GM23338 (cell line): ENCODE measurements at regions not wholly inside any gene's neighbourhood (a gene's known extent, or its start where the extent isn't known, plus 50 kb on each side); places are given as distances from the start of the nearest gene placed in this dataset.

Experiments used
- ATAC-seq: fragments of 200-7000 bp; cut with Tn5 transposase; 3 replicates; pipeline ENCODE4 v1.9.1; 2020
- DNase-seq: peaks from one replicate; pipeline ENCODE4 v3.0.0-alpha.2; 2015; ENCODE audit warnings: low spot score
- H2AFZ ChIP-seq: fragments of 200-600 bp; sonication (generic); 2 replicates; pipeline ENCODE4 v1.8.0; 2016; ENCODE audit warnings: antibody characterized with exemption, mild to moderate bottlenecking, moderate library complexity
- H3F3A ChIP-seq: fragments of 200-600 bp; sonication (generic); replicated peaks from 2 replicates; pipeline ENCODE4 v1.8.0; 2017; ENCODE audit warnings: antibody characterized with exemption, mixed run types, low read depth
- H3K27ac ChIP-seq: fragments of 200-600 bp; sonication (generic); 2 replicates; pipeline ENCODE4 v1.6.1; 2016; ENCODE audit warnings: low read depth
- H3K27me3 ChIP-seq: fragments of 200-600 bp; sonication (generic); 2 replicates; pipeline ENCODE4 v1.8.0; 2016; ENCODE audit warnings: mild to moderate bottlenecking, mixed run types, moderate library complexity; ENCODE audit not compliant: insufficient read depth
- H3K36me3 ChIP-seq: fragments of 200-600 bp; sonication (generic); 2 replicates; pipeline ENCODE4 v1.8.0; 2016; ENCODE audit warnings: mild to moderate bottlenecking; ENCODE audit not compliant: insufficient read depth
- H3K4me1 ChIP-seq: fragments of 200-600 bp; sonication (generic); 2 replicates; pipeline ENCODE4 v1.8.0; 2016; ENCODE audit warnings: mild to moderate bottlenecking, moderate library complexity; ENCODE audit not compliant: insufficient read depth
- H3K4me2 ChIP-seq: fragments of 200-600 bp; sonication (generic); 2 replicates; pipeline ENCODE4 v1.7.1; 2017; ENCODE audit warnings: mixed run types
- H3K4me3 ChIP-seq: fragments of 200-600 bp; sonication (generic); 2 replicates; pipeline ENCODE4 v1.6.1; 2016; ENCODE audit warnings: mixed run types
- H3K79me2 ChIP-seq: fragments of 200-600 bp; sonication (generic); replicated peaks from 2 replicates; pipeline ENCODE4 v1.8.0; 2017; ENCODE audit warnings: mild to moderate bottlenecking; ENCODE audit not compliant: insufficient read depth
- H3K9me2 ChIP-seq: fragments of 200-600 bp; sonication (generic); 2 replicates; pipeline ENCODE4 v1.8.0; 2017; ENCODE audit not compliant: insufficient read depth
- H4K20me1 ChIP-seq: fragments of 200-600 bp; sonication (generic); replicated peaks from 2 replicates; pipeline ENCODE4 v1.8.0; 2017; ENCODE audit warnings: mild to moderate bottlenecking; ENCODE audit not compliant: insufficient read depth
- H3K27ac Mint-ChIP-seq: 2 replicates; pipeline ENCODE4 v1.8.0; 2020; ENCODE audit warnings: inconsistent platforms, mild to moderate bottlenecking, moderate library complexity, mixed read lengths
- H3K27me3 Mint-ChIP-seq: 3 replicates; pipeline ENCODE4 v1.8.0; 2022; ENCODE audit warnings: low read depth, mild to moderate bottlenecking, moderate library complexity, mixed read lengths, inconsistent platforms; ENCODE audit not compliant: insufficient read depth, poor library complexity
- H3K36me3 Mint-ChIP-seq: 3 replicates; pipeline ENCODE4 v1.8.0; 2021; ENCODE audit warnings: low read depth, mild to moderate bottlenecking, inconsistent platforms, moderate library complexity, mixed read lengths
- H3K4me1 Mint-ChIP-seq: 3 replicates; pipeline ENCODE4 v1.8.0; 2020; ENCODE audit warnings: mild to moderate bottlenecking, inconsistent platforms, mixed read lengths
- H3K4me3 Mint-ChIP-seq: 3 replicates; pipeline ENCODE4 v1.8.0; 2021; ENCODE audit warnings: moderate library complexity, mild to moderate bottlenecking, inconsistent platforms, mixed read lengths
- H3K9me3 Mint-ChIP-seq: 3 replicates; pipeline ENCODE4 v1.8.0; 2020; ENCODE audit warnings: moderate library complexity, mild to moderate bottlenecking, inconsistent platforms, mixed read lengths
- CREB1 ChIP-seq: fragments of 250-450 bp; sonication (Bioruptor Pico); IDR thresholded peaks from 2 replicates; pipeline ENCODE4 v1.5.0; 2020; ENCODE audit warnings: low read depth, mild to moderate bottlenecking, moderate library complexity
- EZH2phosphoT487 ChIP-seq: fragments of 200-600 bp; sonication (generic); IDR thresholded peaks from one replicate; pipeline ENCODE4 v1.8.1; 2018; ENCODE audit warnings: antibody characterized with exemption; ENCODE audit not compliant: unreplicated experiment
- JUNB ChIP-seq: IDR thresholded peaks from one replicate; pipeline ENCODE4 v1.6.1; 2016; ENCODE audit warnings: antibody characterized with exemption; ENCODE audit not compliant: unreplicated experiment
- NANOG ChIP-seq: IDR thresholded peaks from 2 replicates; pipeline ENCODE4 v1.6.1; 2016; ENCODE audit warnings: antibody characterized with exemption, borderline replicate concordance
- POLR2AphosphoS5 ChIP-seq: IDR thresholded peaks from 2 replicates; pipeline ENCODE4 v1.6.1; 2016; ENCODE audit warnings: antibody characterized with exemption, low read depth
- ZNF114 ChIP-seq: fragments of 250-450 bp; sonication (Bioruptor Pico); IDR thresholded peaks from 2 replicates; pipeline ENCODE4 v1.5.0; 2020; ENCODE audit warnings: mild to moderate bottlenecking, moderate library complexity
- ZNF331 ChIP-seq: fragments of 250-450 bp; sonication (Bioruptor Pico); IDR thresholded peaks from 2 replicates; pipeline ENCODE4 v1.5.0; 2020; ENCODE audit warnings: low read depth, mild to moderate bottlenecking, moderate library complexity
- TF ChIP-seq, protein P1 (sequence below): fragments of 250-450 bp; sonication (Bioruptor Pico); IDR thresholded peaks from 2 replicates; pipeline ENCODE4 v1.5.0; 2020; ENCODE audit warnings: mild to moderate bottlenecking, moderate library complexity

DNA sequence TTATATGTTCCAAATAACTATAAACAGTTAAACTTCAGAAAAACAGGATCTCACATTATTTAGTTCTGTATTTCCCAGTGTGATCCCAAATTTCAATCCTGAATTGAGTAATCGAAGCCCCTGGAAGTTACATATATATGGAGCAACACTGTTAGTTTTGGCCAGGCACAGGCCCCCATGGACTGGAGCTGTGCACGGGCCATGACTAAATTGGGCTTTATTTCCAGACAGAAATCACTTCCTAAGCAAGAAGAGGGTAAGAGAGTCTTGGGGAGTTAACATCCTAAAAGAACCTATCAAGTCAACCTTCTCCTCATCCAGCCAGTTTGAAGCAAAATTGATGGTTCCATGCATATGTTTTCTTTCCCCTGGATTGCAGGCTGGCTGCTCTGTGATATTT is 393.0 kb downstream of the TMEM167A start:
- H3K4me3 Mint-ChIP-seq = no peak overlapping the region
- TF ChIP-seq ZNF331 (CRISPR knock-in tag) = no peak
- TF ChIP-seq CREB1 (CRISPR knock-in tag) = no peak
- TF ChIP-seq NANOG = no peak
- TF ChIP-seq JUNB = no peak
- TF ChIP-seq, protein P1, sequence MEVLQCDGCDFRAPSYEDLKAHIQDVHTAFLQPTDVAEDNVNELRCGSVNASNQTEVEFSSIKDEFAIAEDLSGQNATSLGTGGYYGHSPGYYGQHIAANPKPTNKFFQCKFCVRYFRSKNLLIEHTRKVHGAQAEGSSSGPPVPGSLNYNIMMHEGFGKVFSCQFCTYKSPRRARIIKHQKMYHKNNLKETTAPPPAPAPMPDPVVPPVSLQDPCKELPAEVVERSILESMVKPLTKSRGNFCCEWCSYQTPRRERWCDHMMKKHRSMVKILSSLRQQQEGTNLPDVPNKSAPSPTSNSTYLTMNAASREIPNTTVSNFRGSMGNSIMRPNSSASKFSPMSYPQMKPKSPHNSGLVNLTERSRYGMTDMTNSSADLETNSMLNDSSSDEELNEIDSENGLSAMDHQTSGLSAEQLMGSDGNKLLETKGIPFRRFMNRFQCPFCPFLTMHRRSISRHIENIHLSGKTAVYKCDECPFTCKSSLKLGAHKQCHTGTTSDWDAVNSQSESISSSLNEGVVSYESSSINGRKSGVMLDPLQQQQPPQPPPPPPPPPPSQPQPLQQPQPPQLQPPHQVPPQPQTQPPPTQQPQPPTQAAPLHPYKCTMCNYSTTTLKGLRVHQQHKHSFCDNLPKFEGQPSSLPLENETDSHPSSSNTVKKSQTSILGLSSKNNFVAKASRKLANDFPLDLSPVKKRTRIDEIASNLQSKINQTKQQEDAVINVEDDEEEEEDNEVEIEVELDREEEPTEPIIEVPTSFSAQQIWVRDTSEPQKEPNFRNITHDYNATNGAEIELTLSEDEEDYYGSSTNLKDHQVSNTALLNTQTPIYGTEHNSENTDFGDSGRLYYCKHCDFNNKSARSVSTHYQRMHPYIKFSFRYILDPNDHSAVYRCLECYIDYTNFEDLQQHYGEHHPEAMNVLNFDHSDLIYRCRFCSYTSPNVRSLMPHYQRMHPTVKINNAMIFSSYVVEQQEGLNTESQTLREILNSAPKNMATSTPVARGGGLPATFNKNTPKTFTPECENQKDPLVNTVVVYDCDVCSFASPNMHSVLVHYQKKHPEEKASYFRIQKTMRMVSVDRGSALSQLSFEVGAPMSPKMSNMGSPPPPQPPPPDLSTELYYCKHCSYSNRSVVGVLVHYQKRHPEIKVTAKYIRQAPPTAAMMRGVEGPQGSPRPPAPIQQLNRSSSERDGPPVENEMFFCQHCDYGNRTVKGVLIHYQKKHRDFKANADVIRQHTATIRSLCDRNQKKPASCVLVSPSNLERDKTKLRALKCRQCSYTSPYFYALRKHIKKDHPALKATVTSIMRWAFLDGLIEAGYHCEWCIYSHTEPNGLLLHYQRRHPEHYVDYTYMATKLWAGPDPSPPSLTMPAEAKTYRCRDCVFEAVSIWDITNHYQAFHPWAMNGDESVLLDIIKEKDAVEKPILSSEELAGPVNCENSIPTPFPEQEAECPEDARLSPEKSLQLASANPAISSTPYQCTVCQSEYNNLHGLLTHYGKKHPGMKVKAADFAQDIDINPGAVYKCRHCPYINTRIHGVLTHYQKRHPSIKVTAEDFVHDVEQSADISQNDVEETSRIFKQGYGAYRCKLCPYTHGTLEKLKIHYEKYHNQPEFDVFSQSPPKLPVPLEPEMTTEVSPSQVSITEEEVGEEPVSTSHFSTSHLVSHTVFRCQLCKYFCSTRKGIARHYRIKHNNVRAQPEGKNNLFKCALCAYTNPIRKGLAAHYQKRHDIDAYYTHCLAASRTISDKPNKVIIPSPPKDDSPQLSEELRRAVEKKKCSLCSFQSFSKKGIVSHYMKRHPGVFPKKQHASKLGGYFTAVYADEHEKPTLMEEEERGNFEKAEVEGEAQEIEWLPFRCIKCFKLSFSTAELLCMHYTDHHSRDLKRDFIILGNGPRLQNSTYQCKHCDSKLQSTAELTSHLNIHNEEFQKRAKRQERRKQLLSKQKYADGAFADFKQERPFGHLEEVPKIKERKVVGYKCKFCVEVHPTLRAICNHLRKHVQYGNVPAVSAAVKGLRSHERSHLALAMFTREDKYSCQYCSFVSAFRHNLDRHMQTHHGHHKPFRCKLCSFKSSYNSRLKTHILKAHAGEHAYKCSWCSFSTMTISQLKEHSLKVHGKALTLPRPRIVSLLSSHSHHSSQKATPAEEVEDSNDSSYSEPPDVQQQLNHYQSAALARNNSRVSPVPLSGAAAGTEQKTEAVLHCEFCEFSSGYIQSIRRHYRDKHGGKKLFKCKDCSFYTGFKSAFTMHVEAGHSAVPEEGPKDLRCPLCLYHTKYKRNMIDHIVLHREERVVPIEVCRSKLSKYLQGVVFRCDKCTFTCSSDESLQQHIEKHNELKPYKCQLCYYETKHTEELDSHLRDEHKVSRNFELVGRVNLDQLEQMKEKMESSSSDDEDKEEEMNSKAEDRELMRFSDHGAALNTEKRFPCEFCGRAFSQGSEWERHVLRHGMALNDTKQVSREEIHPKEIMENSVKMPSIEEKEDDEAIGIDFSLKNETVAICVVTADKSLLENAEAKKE (CRISPR knock-in tag) = no peak
- TF ChIP-seq ZNF114 (CRISPR knock-in tag) = no peak
- no peak for TF ChIP-seq EZH2phosphoT487
- no peak overlapping the region for H3K4me3 ChIP-seq

DNA sequence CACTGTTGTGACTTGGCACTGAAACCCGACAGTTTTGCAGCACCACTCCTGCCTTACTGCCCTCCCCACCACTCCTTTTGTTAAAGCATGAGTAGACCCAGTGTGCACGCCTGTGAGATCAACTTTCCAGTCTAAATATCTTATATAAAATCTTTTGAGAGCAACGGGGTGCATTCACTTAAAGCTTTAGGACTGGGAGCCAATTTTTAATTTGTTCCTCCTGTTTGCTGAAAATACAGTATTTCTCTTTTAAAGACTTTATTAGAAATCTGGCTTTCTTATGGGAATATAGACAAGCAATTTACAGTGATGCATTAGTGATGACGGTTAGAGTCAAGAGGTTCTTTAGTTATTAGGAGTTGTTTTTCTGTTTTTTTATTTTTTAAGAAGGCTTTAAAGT is 397.5 kb downstream of the TMEM167A start:
- Histone ChIP-seq H3K27ac (no peak overlapping the region), H3K4me3 (no peak overlapping the region), H3K36me3 (no peaks in the 10 kb centered on the region), H2AFZ (no peak overlapping the region), H3K4me1 (no peaks in the 10 kb centered on the region), H3K4me2 (no peak overlapping the region), H3K27me3 (no peaks in the 10 kb centered on the region), H3K79me2 (no peaks in the 10 kb centered on the region), H3F3A (no peaks in the 10 kb centered on the region), H3K9me2 (no peaks in the 10 kb centered on the region), H4K20me1 (no peaks in the 10 kb centered on the region)
- Mint-ChIP-seq H3K27ac (no peak overlapping the region), H3K4me3 (no peak overlapping the region), H3K27me3 (no peaks in the 10 kb centered on the region), H3K36me3 (no peaks in the 10 kb centered on the region), H3K4me1 (no peaks in the 10 kb centered on the region), H3K9me3 (peaks cover 4% of the 10 kb centered on the region; the same call in 2 of the 3 replicates)
- no peak for DNase-seq
- ATAC-seq = no peak
- TF ChIP-seq NANOG = no peak
- no peak for TF ChIP-seq JUNB
- no peak for TF ChIP-seq POLR2AphosphoS5
- TF ChIP-seq ZNF331 (CRISPR knock-in tag) = no peak
- TF ChIP-seq ZNF114 (CRISPR knock-in tag) = no peak

More for the DNA sequence above, 393.0 kb downstream of the TMEM167A start:
- H3K27me3 ChIP-seq = no peaks in the 10 kb centered on the region
- ATAC-seq = no peak
- no peaks in the 10 kb centered on the region for H3K36me3 ChIP-seq
- no peaks in the 10 kb centered on the region for H3F3A ChIP-seq
- no peak overlapping the region for H3K27ac Mint-ChIP-seq
- H3K9me3 Mint-ChIP-seq = peaks cover 4% of the 10 kb centered on the region; the same call in 2 of the 3 replicates
- no peaks in the 10 kb centered on the region for H3K9me2 ChIP-seq
- H2AFZ ChIP-seq = no peak overlapping the region
- no peak overlapping the region for H3K27ac ChIP-seq
- no peak for DNase-seq
- no peaks in the 10 kb centered on the region for H3K4me1 ChIP-seq
- H3K36me3 Mint-ChIP-seq = no peaks in the 10 kb centered on the region
- H3K4me2 ChIP-seq = no peak overlapping the region
- no peaks in the 10 kb centered on the region for H3K27me3 Mint-ChIP-seq
- H3K79me2 ChIP-seq = no peaks in the 10 kb centered on the region
- no peaks in the 10 kb centered on the region for H4K20me1 ChIP-seq
- H3K4me1 Mint-ChIP-seq = no peaks in the 10 kb centered on the region
